Pancreas (tissue), 10 donors: ENCODE measurements at regions not wholly inside any gene's neighbourhood (a gene's known extent, or its start where the extent isn't known, plus 50 kb on each side); places are given as distances from the start of the nearest gene placed in this dataset.

Experiments
- ATAC-seq, 4 donors: fragments of 200-7000 bp; cut with Tn5 transposase; one replicate each; pipeline versions ENCODE4 v1.8.0 to v1.9.1; 2020; ENCODE audit warnings: mild to moderate bottlenecking in 4 of 4, moderate library complexity in 4 of 4
- DNase-seq, 6 donors: peaks; one replicate each; pipeline ENCODE4 v3.0.0-alpha.2; 2020
- FAIRE-seq: peaks from 2 replicates; lab custom pipeline; 2012; peaks lifted over from hg19 to GRCh38; lab: Jason Lieb, UNC
- H3K27ac ChIP-seq, 4 donors: fragments of 200-600 bp; sonication (generic); 1 replicate in 3 of 4; 2 replicates in 1 of 4; pipeline versions ENCODE4 v1.5.0 to v1.8.0; 2020
- H3K27me3 ChIP-seq, 4 donors: fragments of 200-600 bp; one replicate each; pipeline ENCODE4 v1.8.0; 2021
- H3K36me3 ChIP-seq, 3 donors: fragments of 200-600 bp; sonication (generic) in 1 of 3; one replicate each; pipeline versions ENCODE4 v1.5.0 to v1.8.0; 2020 to 2021
- H3K4me1 ChIP-seq, 3 donors: fragments of 200-600 bp; one replicate each; pipeline ENCODE4 v1.8.0; 2021
- H3K4me3 ChIP-seq, 4 donors: fragments of 200-600 bp; sonication (generic) in 2 of 4; one replicate each; pipeline versions ENCODE4 v1.5.0 to v1.8.0; 2020 to 2021
- H3K9me3 ChIP-seq, 4 donors: fragments of 200-600 bp; one replicate each; pipeline ENCODE4 v1.8.0; 2021
- CTCF ChIP-seq, 4 donors: fragments of 200-600 bp; sonication (generic) in 3 of 4; IDR thresholded peaks; one replicate each; pipeline versions ENCODE4 v1.5.0 to v1.8.0; 2021; ENCODE audit warnings: antibody characterized with exemption in 4 of 4
- WGBS, 2 donors: extraction: QIAGEN DNeasy Blood & Tissue Kit; methylation state at CpG; one replicate each; pipeline ENCODE4 v1.1.7; 2013; 5-methylcytosine and 5-hydroxymethylcytosine counted together
- intact Hi-C, 3 donors: fragments of 100-400 bp; cut with DNase I; formaldehyde crosslinking; loops; one replicate each; pipeline versions ENCODE4 v1.11.1 to v1.14.2; 2022
- donor health status: healthy with polysubstance abuse.
- donor health status: DM: no; HTN: no; CAD: no; lungs with moderate emphysema.
- donor health status: DM: no; HTN: no; CAD: no.
- donor health status: control.
- donor health status: control.
- donor health status: Bipolar disorder and iron deficiency.
- donor health status: DM: yes; HTN: yes; CAD: no.
- donor health status: DM: no; HTN: no; CAD: no.
- donor health status: DM: no; HTN: no; CAD: no.
- donor health status: DM: yes; HTN: yes; CAD: no.

GRCh38 chr13:75038393-75039113 lies 443.4 kb downstream of the TBC1D4 start:
- H3K9me3 ChIP-seq, result no peaks in the 10 kb centered on the region
- FAIRE-seq (no peak), ATAC-seq (no peak), DNase-seq (no peak)
- H3K27ac ChIP-seq, result no peak overlapping the region
- no peak for TF ChIP-seq CTCF (IDR thresholded peaks at IDR 0.05)
- H3K36me3 ChIP-seq, result no peaks in the 10 kb centered on the region
- H3K4me3 ChIP-seq, result no peak overlapping the region
- no peaks in the 10 kb centered on the region for H3K4me1 ChIP-seq
- H3K27me3 ChIP-seq, result no peaks in the 10 kb centered on the region
- intact Hi-C loops, result no loop called here
- 85 to 88% methylated on average over 1 of the region's 1 CpG for WGBS, 2 donors

- no peaks in the 10 kb centered on the region for H3K36me3 ChIP-seq
- no peak for FAIRE-seq
- ATAC-seq, result no peak
- no peaks in the 10 kb centered on the region for H3K27me3 ChIP-seq
- intact Hi-C loops, result no loop called here
- 28 to 42% methylated on average over 2 of the region's 2 CpGs for WGBS, 2 donors
- H3K27ac ChIP-seq, result no peak overlapping the region
- H3K4me1 ChIP-seq, result no peaks in the 10 kb centered on the region
- no peaks in the 10 kb centered on the region for H3K9me3 ChIP-seq
- DNase-seq, result no peak
- no peak overlapping the region for H3K4me3 ChIP-seq
- no peak for TF ChIP-seq CTCF (IDR thresholded peaks at IDR 0.05)
These were observed 456.0 kb downstream of the TBC1D4 start for GRCh38 chr13:75025956-75026355.

- ATAC-seq (no peak), FAIRE-seq (no peak), DNase-seq (no peak)
- no peaks in the 10 kb centered on the region for H3K4me1 ChIP-seq
- H3K9me3 ChIP-seq, result no peaks in the 10 kb centered on the region
- H3K27me3 ChIP-seq, result no peaks in the 10 kb centered on the region
- intact Hi-C loops, result no loop called here
- WGBS, 2 donors, result 58 to 81% methylated on average over 1 of the region's 1 CpG
- no peak for TF ChIP-seq CTCF (IDR thresholded peaks at IDR 0.05)
- H3K36me3 ChIP-seq, result no peaks in the 10 kb centered on the region
- no peak overlapping the region for H3K4me3 ChIP-seq
- no peak overlapping the region for H3K27ac ChIP-seq
These were observed 457.4 kb downstream of the TBC1D4 start for GRCh38 chr13:75024602-75025001.

GRCh38 chr13:75023609-75024008 lies 458.4 kb downstream of the TBC1D4 start:
- no peaks in the 10 kb centered on the region for H3K36me3 ChIP-seq
- H3K27me3 ChIP-seq, result no peaks in the 10 kb centered on the region
- no peak for DNase-seq
- H3K4me1 ChIP-seq, result no peaks in the 10 kb centered on the region
- no peak for FAIRE-seq
- intact Hi-C loops, result no loop called here
- H3K9me3 ChIP-seq, result no peaks in the 10 kb centered on the region
- H3K27ac ChIP-seq, result no peak overlapping the region
- TF ChIP-seq CTCF (IDR thresholded peaks at IDR 0.05), result no peak
- 71 to 81% methylated on average over 1 of the region's 1 CpG for WGBS, 2 donors
- no peak overlapping the region for H3K4me3 ChIP-seq
- ATAC-seq, result no peak

- DNase-seq, result no peak
- no peak for FAIRE-seq
- intact Hi-C loops, result no loop called here
- H3K27ac ChIP-seq, result no peak overlapping the region
- 34 to 42% methylated on average over 5 of the region's 5 CpGs for WGBS, 2 donors
- TF ChIP-seq CTCF (IDR thresholded peaks at IDR 0.05), result no peak
- H3K27me3 ChIP-seq, result no peaks in the 10 kb centered on the region
- ATAC-seq, result no peak
- H3K9me3 ChIP-seq, result no peaks in the 10 kb centered on the region
- H3K4me3 ChIP-seq, result no peak overlapping the region
- H3K4me1 ChIP-seq, result no peaks in the 10 kb centered on the region
- H3K36me3 ChIP-seq, result no peaks in the 10 kb centered on the region
These were observed 460.8 kb downstream of the TBC1D4 start for GRCh38 chr13:75021151-75021550.
